Erythroblast (primary cell): ENCODE measurements at regions not wholly inside any gene's neighbourhood (a gene's known extent, or its start where the extent isn't known, plus 50 kb on each side); places are given as distances from the start of the nearest gene placed in this dataset.
"Not testable (repeated sequence)": the region's sequence is repeated elsewhere in the genome, so short reads cannot be mapped to it uniquely, and the experiment has no call there.

ENCODE experiments used
- DNase-seq, 2 experiments: peaks; one replicate each; lab custom pipeline; 2025; lab: John Stamatoyannopoulos, UW
- GATA1 ChIP-seq: IDR thresholded peaks from 2 replicates; pipeline ENCODE4 v1.6.1; 2011; ENCODE audit warnings: low read depth, mild to moderate bottlenecking, control low read depth, low read length, moderate library complexity
- POLR2A ChIP-seq: IDR thresholded peaks from 2 replicates; pipeline ENCODE4 v1.6.1; 2011; ENCODE audit warnings: mild to moderate bottlenecking, low read length

GRCh38 chr11:43172477-43172876 lies 139.3 kb upstream of the API5 start:
- no peak for TF ChIP-seq POLR2A
- TF ChIP-seq GATA1, result no peak
- no peak for DNase-seq

GRCh38 chr11:43177975-43178374 lies 133.8 kb upstream of the API5 start:
- TF ChIP-seq GATA1 (no peak), POLR2A (no peak)
- DNase-seq, result no peak

- DNase-seq, result not testable (repeated sequence)
Measured at GRCh38 chr11:43194459-43194858, 117.3 kb upstream of the API5 start.

GRCh38 chr11:43197379-43197778 lies 114.4 kb upstream of the API5 start:
- TF ChIP-seq GATA1 (no peak), POLR2A (no peak)
- no peak for DNase-seq

- no peak for TF ChIP-seq POLR2A
- TF ChIP-seq GATA1, result no peak
- DNase-seq, result no peak
Measured at GRCh38 chr11:43200031-43200430, 111.8 kb upstream of the API5 start.

- DNase-seq, result no peak
- TF ChIP-seq POLR2A, result no peak
- TF ChIP-seq GATA1, result no peak
Measured at GRCh38 chr11:43212279-43212678, 99.5 kb upstream of the API5 start.

- no peak for TF ChIP-seq GATA1
- no peak for TF ChIP-seq POLR2A
- DNase-seq, result no peak
Measured at GRCh38 chr11:43214471-43214870, 97.3 kb upstream of the API5 start.

- DNase-seq, result no peak
- TF ChIP-seq GATA1, result no peak
- TF ChIP-seq POLR2A, result no peak
Measured at GRCh38 chr11:43217849-43218248, 93.9 kb upstream of the API5 start.

GRCh38 chr11:43222215-43222614 lies 89.6 kb upstream of the API5 start:
- no peak for DNase-seq
- TF ChIP-seq GATA1, result no peak
- no peak for TF ChIP-seq POLR2A

GRCh38 chr11:43223026-43223425 lies 88.8 kb upstream of the API5 start:
- TF ChIP-seq POLR2A, result no peak
- TF ChIP-seq GATA1, result no peak
- no peak for DNase-seq

GRCh38 chr11:43234881-43235280 lies 76.9 kb upstream of the API5 start:
- DNase-seq, result no peak
- no peak for TF ChIP-seq GATA1
- no peak for TF ChIP-seq POLR2A

- TF ChIP-seq POLR2A, result no peak
- no peak for TF ChIP-seq GATA1
- DNase-seq, result no peak
Measured at GRCh38 chr11:43238341-43238740, 73.5 kb upstream of the API5 start.

GRCh38 chr11:43239791-43240190 lies 72.0 kb upstream of the API5 start:
- no peak for DNase-seq
- no peak for TF ChIP-seq GATA1
- TF ChIP-seq POLR2A, result no peak

GRCh38 chr11:43242401-43242800 lies 69.4 kb upstream of the API5 start:
- no peak for TF ChIP-seq GATA1
- TF ChIP-seq POLR2A, result no peak
- DNase-seq, result no peak

GRCh38 chr11:43243927-43244326 lies 67.9 kb upstream of the API5 start:
- TF ChIP-seq GATA1 (no peak), POLR2A (no peak)

GRCh38 chr11:43245466-43245865 lies 66.3 kb upstream of the API5 start:
- TF ChIP-seq POLR2A, result no peak
- TF ChIP-seq GATA1, result no peak
- no peak for DNase-seq

More at GRCh38 chr11:43243927-43244326, 67.9 kb upstream of the API5 start:
- DNase-seq, result no peak
